ENCODE measurements at regions not wholly inside any gene's neighbourhood (a gene's known extent, or its start where the extent isn't known, plus 50 kb on each side); places are given as distances from the start of the nearest gene placed in this dataset.

- intact Hi-C loops (cut with micrococcal nuclease): no loop called here
- peaks cover 18 to 41% (median 22%) of the 10 kb centered on the region in 3 donors for H3K27me3 Mint-ChIP-seq (ENCODE audit: low read depth in 3 of 3)
- no peaks in the 10 kb centered on the region for H4K20me1 ChIP-seq (ENCODE audit: insufficient read depth, low read length)
- no peaks in the 10 kb centered on the region for H3K4me1 Mint-ChIP-seq
- no peaks in the 10 kb centered on the region for H3K4me1 ChIP-seq (ENCODE audit: control insufficient read depth in 1 of 2, insufficient read depth in 2 of 2, low read length in 2 of 2)
- H2AFZ ChIP-seq (ENCODE audit: insufficient read depth, low read depth, low read length, poor library complexity, severe bottlenecking): no peak overlapping the region
- H3K4me3 Mint-ChIP-seq: peak overlapping the region in 1 of 2 donors; percentile 13
- H3K27ac Mint-ChIP-seq: no peak overlapping the region
- H3K4me3 ChIP-seq (replicated peaks in 1 of 3; ENCODE audit: low read depth in 2 of 3, low read length in 3 of 3): no peak overlapping the region
- no peak overlapping the region for H3K27ac ChIP-seq (ENCODE audit: low read depth in 1 of 2, low read length in 2 of 2)
- 82% methylated on average over 4 of the region's 5 CpGs for WGBS (ENCODE audit: insufficient coverage)
- H3K9me3 Mint-ChIP-seq: peaks cover 0 to 10% (median 0%) of the 10 kb centered on the region in 7 donors
- no peaks in the 10 kb centered on the region for H3K79me2 ChIP-seq (ENCODE audit: insufficient read depth, low read length)
- no peak overlapping the region for H3K4me2 ChIP-seq (replicated peaks; ENCODE audit: extremely low read depth, low read length, poor library complexity, severe bottlenecking)
- H3K9ac ChIP-seq (ENCODE audit: insufficient read depth, low read length, poor library complexity, severe bottlenecking): no peak overlapping the region
- TF ChIP-seq, protein P1, sequence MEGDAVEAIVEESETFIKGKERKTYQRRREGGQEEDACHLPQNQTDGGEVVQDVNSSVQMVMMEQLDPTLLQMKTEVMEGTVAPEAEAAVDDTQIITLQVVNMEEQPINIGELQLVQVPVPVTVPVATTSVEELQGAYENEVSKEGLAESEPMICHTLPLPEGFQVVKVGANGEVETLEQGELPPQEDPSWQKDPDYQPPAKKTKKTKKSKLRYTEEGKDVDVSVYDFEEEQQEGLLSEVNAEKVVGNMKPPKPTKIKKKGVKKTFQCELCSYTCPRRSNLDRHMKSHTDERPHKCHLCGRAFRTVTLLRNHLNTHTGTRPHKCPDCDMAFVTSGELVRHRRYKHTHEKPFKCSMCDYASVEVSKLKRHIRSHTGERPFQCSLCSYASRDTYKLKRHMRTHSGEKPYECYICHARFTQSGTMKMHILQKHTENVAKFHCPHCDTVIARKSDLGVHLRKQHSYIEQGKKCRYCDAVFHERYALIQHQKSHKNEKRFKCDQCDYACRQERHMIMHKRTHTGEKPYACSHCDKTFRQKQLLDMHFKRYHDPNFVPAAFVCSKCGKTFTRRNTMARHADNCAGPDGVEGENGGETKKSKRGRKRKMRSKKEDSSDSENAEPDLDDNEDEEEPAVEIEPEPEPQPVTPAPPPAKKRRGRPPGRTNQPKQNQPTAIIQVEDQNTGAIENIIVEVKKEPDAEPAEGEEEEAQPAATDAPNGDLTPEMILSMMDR (IDR thresholded peaks at IDR 0.05): no peak
- H3K27me3 ChIP-seq (ENCODE audit: control insufficient read depth in 2 of 2, insufficient read depth in 2 of 2, low read length in 2 of 2): peaks cover 13 to 18% of the 10 kb centered on the region in 2 donors
- no peaks in the 10 kb centered on the region for H3K36me3 Mint-ChIP-seq
- no peaks in the 10 kb centered on the region for H3K36me3 ChIP-seq (replicated peaks in 1 of 2; ENCODE audit: control insufficient read depth in 1 of 2, insufficient read depth in 2 of 2, low read length in 2 of 2)
- no peak for DNase-seq
- no peaks in the 10 kb centered on the region for H3K9me3 ChIP-seq (replicated peaks in 1 of 2; ENCODE audit: control insufficient read depth in 1 of 2, insufficient read depth in 1 of 2, low read length in 2 of 2)
These were observed 163.6 kb downstream of the NRN1 start for GRCh38 chr6:5843078-5843477.

- H3K27ac Mint-ChIP-seq: no peak overlapping the region
- TF ChIP-seq, protein P1 (IDR thresholded peaks at IDR 0.05): no peak
- 81% methylated on average over 6 of the region's 8 CpGs for WGBS (ENCODE audit: insufficient coverage)
These were observed 165.9 kb downstream of the NRN1 start for GRCh38 chr6:5840734-5841390.

More at GRCh38 chr6:5840734-5841390, 165.9 kb downstream of the NRN1 start:
- H3K4me2 ChIP-seq (replicated peaks; ENCODE audit: extremely low read depth, low read length, poor library complexity, severe bottlenecking): no peak overlapping the region
- H3K27me3 ChIP-seq (ENCODE audit: control insufficient read depth in 2 of 2, insufficient read depth in 2 of 2, low read length in 2 of 2): peaks cover 0 to 7% of the 10 kb centered on the region in 2 donors
- H3K79me2 ChIP-seq (ENCODE audit: insufficient read depth, low read length): no peaks in the 10 kb centered on the region
- peaks cover 0 to 10% (median 1%) of the 10 kb centered on the region in 7 donors for H3K9me3 Mint-ChIP-seq
- H3K4me1 ChIP-seq (ENCODE audit: control insufficient read depth in 1 of 2, insufficient read depth in 2 of 2, low read length in 2 of 2): no peaks in the 10 kb centered on the region
- H3K9me3 ChIP-seq (replicated peaks in 1 of 2; ENCODE audit: control insufficient read depth in 1 of 2, insufficient read depth in 1 of 2, low read length in 2 of 2): no peaks in the 10 kb centered on the region
- no peak overlapping the region for H3K9ac ChIP-seq (ENCODE audit: insufficient read depth, low read length, poor library complexity, severe bottlenecking)
- no peaks in the 10 kb centered on the region for H4K20me1 ChIP-seq (ENCODE audit: insufficient read depth, low read length)
- no peaks in the 10 kb centered on the region for H3K36me3 ChIP-seq (replicated peaks in 1 of 2; ENCODE audit: control insufficient read depth in 1 of 2, insufficient read depth in 2 of 2, low read length in 2 of 2)
- no peak overlapping the region for H2AFZ ChIP-seq (ENCODE audit: insufficient read depth, low read depth, low read length, poor library complexity, severe bottlenecking)
- H3K4me3 ChIP-seq (replicated peaks in 1 of 3; ENCODE audit: low read depth in 2 of 3, low read length in 3 of 3): no peak overlapping the region
- no peak overlapping the region for H3K4me3 Mint-ChIP-seq
- H3K27me3 Mint-ChIP-seq (ENCODE audit: low read depth in 3 of 3): peaks cover 18 to 41% (median 22%) of the 10 kb centered on the region in 3 donors
- no peak overlapping the region for H3K27ac ChIP-seq (ENCODE audit: low read depth in 1 of 2, low read length in 2 of 2)
- intact Hi-C loops (cut with micrococcal nuclease): no loop called here
- no peaks in the 10 kb centered on the region for H3K4me1 Mint-ChIP-seq
- no peak for DNase-seq
- no peaks in the 10 kb centered on the region for H3K36me3 Mint-ChIP-seq

All from CD14-positive monocyte (primary cell).